OCI-M1 (cell line): ENCODE measurements at regions not wholly inside any gene's neighbourhood (a gene's known extent, or its start where the extent isn't known, plus 50 kb on each side); places are given as distances from the start of the nearest gene placed in this dataset.
A peak's percentile ranks its signal among the peaks of the same experiment; 100 is the strongest.
"Not testable (repeated sequence)": the region's sequence is repeated elsewhere in the genome, so short reads cannot be mapped to it uniquely, and the experiment has no call there.

Source experiments
- DNase-seq: peaks from one replicate; lab custom pipeline; 2025; lab: John Stamatoyannopoulos, UW

DNA sequence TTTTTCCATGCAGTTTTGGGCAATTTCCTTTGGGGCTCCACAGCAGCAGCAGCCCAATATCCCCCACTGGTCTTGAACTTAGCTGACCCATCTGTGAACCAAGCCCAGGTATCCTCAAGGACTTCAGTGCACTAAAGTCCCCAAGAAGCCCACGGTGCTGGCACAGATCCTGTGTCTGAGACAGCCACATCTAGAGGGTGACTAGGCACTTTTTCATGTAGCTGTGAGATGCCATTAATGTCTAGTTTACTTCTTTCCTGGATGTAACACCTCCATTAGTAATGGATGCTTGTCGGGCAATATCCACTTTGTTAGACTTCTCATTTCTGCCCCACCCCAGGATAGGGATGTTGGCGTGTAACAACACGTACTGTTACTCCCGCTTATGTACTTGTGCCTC lies 117.9 kb downstream of the GPCPD1 start:
- no peak for DNase-seq

DNA sequence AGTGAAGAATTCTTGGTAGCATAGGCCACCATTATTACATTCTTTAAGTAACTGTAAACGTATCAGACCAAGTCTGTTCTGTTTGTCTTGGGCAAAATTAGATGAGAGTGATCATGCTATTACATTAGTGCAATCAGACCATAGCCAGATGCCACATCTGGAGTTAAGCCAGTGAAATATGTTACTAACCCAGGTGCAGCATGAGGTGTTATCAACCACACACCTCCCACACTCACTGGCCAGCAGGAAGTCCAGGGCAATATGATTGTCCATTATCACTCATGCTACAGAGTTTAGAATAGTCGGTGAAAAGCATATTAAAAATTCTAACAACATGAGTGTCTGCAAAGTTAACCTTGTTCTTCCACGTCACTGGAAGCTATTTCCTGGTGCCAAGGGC lies 119.4 kb downstream of the GPCPD1 start:
- peak; percentile 46 for DNase-seq

- DNase-seq = peak; percentile 88
Measured at GRCh38 chr20:5489601-5490000, 121.2 kb downstream of the GPCPD1 start.

- DNase-seq = peak; percentile 95
Measured at GRCh38 chr20:5488823-5489222, 122.0 kb downstream of the GPCPD1 start.

GRCh38 chr20:5486377-5487054 lies 124.3 kb downstream of the GPCPD1 start:
- no peak for DNase-seq

DNA sequence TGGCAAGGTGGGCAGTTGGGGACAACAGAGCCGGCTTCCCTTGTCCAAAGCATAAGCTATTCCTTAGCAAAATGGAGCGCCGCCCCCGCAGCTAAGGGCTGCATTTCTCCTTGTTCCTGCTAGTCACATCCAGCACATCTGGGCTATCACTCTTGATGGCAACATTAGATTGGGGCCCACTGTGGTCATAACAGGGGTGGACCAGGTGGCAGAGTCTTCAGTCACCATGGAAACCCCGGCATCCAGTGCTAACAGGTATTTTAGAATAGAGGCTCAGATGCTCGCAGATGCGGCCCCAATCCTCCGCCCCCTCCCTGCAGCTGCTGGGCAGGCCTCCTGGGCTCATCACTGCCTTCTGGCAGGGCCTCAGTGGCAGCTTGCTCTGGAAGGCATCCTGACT lies 125.9 kb downstream of the GPCPD1 start:
- DNase-seq = no peak

GRCh38 chr20:5484346-5484745 lies 126.5 kb downstream of the GPCPD1 start:
- no peak for DNase-seq

DNA sequence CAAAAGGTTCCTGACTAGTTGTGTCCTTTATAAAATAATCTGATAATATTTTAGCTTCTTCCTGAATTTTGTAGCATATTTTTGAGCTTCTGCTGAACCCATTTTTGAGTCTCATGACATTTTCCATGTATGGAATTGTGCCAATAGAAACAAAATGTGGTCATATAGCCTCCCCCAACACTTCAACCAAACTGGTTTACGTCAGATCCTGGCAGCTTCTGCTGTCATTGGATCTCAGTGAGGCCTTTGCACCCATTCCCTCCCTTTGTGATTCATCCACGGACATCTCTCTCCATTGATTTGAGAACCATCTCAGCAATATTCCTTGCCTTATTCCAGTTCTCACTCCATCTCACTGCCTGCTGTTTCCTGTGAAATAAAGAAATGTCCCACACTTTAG lies 128.0 kb downstream of the GPCPD1 start:
- no peak for DNase-seq

- DNase-seq = no peak
Measured at GRCh38 chr20:5481872-5482271, 128.9 kb downstream of the GPCPD1 start.

- no peak for DNase-seq
Measured at GRCh38 chr20:5480824-5481600, 129.8 kb downstream of the GPCPD1 start.

DNA sequence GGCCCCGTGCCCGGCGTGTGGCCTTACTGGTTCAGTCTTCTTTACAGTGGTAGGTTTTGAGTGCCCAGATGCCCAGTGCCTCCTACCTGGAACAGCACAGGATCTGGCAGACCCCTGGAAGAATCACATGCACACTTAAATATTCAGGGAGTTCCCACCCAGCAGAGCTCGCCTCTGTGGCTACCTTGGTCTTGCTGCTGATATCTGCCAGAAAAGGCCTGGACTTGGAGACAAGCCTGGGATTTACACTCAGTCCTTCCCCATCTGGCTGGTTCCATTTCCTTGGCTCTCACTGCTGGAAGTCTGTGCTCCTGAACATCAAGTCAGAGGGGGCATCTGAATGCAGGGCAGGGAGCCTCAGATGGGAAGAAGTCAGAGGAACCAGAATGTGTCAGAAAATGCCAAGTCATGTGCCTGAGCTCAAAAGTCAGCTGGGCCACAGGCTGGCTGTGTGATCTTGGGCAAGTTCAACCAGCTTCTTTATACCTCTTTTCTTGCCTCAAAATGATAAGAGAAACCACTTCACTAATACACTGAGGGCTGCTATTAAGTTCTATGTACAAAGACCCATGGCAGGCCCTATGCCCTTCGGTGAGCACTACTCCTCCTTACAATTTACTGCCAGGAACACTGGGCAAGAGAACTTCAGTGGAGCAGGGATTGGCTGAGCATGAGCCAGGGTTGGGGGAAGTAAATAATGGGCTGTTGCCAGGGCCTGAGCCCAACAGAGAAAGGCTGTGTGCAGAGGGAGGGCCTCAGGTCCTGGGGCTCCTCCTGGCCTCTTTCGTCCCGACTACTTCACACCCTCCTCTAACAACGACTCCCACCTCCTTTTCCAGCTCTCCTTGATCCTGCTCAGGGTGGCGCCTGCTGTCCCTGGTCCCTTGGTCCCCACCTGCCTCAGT lies 135.9 kb downstream of the GPCPD1 start:
- DNase-seq = peak; percentile 52

DNA sequence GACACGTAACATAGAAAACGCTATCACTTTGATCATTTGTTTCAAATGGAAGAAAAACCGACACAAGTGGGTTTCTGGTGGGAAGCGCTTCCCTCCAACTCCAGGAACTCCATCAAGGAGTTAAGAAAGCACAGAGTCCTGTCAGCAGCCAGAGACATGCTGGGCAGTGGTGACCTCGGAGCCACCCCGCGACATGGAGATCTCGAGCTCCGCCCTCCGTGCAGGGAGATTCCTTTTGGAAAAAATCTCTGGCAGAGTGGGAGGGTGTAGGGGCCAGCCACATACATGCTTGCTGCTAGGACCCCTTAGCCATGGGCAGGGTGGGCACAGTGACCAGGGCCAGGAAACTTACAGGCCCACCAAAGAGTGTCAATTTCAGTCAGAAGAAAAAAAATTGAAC lies 138.9 kb downstream of the GPCPD1 start:
- not testable (repeated sequence) for DNase-seq

DNA sequence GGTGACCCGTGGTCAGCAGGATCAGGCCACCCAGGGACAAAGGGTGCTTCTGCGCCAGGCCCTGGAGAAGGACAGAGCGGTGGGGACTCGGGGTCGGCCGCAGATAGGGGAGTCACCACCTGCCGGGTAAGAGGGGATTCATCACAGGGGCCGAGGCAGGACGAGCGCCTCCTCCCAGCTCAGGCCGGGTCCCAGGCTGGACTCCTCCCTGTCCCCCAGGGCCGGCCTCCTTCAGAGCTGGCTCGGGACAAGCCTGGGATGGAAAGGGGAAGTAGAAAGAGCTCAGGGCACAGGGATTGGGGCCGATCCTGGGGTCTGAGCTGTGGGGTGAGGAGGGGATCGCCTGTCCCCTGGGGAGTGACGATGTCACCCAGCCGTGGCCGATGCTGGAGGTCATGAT lies 139.4 kb downstream of the GPCPD1 start:
- no peak for DNase-seq

DNA sequence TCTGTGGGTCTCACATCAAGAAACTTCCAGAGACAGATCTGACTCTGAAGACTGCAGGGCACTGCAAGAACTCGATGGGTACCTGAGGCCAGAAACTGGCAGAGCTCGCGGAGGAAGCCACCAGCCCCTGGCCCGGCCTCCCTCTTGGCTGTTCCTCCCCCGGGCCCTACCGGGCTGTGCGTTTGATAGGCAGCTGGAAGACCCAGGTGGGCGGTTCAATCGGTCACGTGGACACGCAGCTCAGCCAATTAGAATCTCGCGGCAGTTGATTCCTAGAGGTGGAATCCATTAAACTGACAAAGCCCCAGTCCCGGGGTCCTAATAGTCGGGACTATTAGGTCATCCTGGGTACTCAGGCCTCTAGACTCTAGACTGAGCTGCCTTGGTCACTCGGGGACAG lies 139.9 kb downstream of the GPCPD1 start:
- DNase-seq = no peak

- no peak for DNase-seq
Measured at GRCh38 chr20:5470458-5470857, 140.3 kb downstream of the GPCPD1 start.

DNA sequence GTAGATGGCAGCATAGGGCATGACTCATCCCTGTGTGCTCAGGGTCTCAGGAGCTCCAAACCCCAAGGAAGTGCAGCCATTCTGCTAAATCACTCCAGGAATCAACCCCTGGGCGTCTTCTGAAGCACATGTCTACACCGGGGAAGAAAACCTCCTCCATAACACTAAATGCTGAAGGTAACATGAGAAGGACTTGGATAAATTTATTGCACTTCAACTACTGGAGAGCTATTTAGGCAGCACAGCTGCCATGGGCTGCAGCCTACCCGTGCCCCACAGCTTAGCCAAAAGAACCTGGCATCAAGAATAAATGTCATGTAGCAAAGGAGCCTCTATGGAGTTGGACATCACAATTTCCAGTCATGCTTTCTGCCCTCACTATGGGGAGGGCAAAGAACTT lies 141.7 kb downstream of the GPCPD1 start:
- DNase-seq = no peak

- DNase-seq = no peak
Measured at GRCh38 chr20:5467086-5467485, 143.7 kb downstream of the GPCPD1 start.

GRCh38 chr20:5465604-5465927 lies 145.2 kb downstream of the GPCPD1 start:
- DNase-seq = no peak

DNA sequence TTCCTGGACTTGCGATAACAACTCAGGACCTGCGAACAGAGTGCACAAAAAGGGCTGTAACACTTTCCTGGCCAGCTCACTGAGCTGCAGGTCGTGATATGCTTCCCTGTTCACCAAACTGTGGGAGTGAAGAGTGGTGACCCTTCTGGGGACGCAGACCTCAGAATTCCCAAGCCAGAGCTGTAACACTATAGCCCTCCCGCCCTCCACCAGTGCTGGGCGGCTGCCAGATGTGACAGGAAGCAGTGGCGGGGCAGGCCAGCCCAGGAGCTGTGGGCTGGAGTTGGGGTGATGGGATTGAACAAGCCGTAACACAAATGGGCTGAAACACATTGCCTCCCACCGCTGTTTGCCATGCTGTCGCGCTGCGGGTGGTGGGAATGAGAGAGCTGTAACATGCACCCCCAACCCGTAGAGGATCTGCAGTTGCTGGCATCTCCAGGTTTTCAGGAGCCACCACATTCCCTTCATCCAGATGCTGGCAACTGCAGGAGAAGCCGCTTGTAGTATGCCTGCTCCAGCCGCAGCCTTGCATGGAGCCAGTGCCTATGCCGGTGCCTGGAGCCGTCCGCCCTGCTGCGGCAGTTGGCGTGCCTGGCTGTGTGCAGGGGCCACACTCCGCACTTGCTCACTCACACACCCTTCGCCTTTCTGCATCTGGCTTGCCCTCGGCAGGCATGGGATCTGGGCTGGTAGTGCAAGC lies 145.8 kb downstream of the GPCPD1 start:
- no peak for DNase-seq

GRCh38 chr20:5463007-5463686 lies 146.4 kb upstream of the PROKR2 start:
- DNase-seq = no peak

DNA sequence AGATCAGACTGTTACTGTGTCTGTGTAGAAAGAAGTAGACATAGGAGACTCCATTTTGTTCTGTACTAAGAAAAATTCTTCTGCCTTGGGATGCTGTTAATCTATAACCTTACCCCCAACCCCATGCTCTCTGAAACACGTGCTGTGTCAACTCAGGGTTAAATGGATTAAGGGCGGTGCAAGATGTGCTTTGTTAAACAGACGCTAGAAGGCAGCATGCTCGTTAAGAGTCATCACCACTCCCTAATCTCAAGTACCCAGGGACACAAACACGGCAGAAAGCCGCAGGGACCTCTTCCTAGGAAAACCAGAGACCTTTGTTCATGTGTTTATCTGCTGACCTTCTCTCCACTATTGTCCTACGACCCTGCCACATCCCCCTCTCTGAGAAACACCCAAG lies 137.0 kb upstream of the PROKR2 start:
- DNase-seq = peak; percentile 72

DNA sequence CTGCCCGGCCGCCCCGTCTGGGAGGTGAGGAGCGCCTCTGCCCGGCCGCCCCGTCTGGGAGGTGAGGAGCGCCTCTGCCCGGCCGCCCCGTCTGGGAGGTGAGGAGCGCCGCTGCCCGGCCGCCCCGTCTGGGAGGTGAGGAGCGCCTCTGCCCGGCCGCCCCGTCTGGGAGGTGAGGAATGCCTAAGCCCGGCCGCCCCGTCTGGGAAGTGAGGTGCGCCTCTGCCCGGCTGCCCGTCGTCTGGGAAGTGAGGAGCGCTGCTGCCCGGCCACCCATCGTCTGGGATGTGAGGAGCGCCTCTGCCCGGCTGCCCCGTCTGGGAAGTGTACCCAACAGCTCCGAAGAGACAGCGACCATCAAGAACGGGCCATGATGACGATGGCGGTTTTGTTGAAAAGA lies 136.6 kb upstream of the PROKR2 start:
- not testable (repeated sequence) for DNase-seq
